Coronary artery (tissue), 2 donors: ENCODE measurements at regions not wholly inside any gene's neighbourhood (a gene's known extent, or its start where the extent isn't known, plus 50 kb on each side); places are given as distances from the start of the nearest gene placed in this dataset.

ENCODE experiments used
- DNase-seq: peaks from one replicate; pipeline ENCODE4 v3.0.0-alpha.2; 2017; ENCODE audit warnings: low spot score
- H3K27ac ChIP-seq, 2 donors: fragments of 200-600 bp; sonication (generic); one replicate each; pipeline ENCODE4 v1.5.1; 2016 to 2019
- H3K4me3 ChIP-seq: fragments of 200-600 bp; sonication (generic); 2 replicates; pipeline ENCODE4 v1.5.1; 2016; ENCODE audit warnings: mild to moderate bottlenecking, moderate library complexity
- CTCF ChIP-seq: fragments of 200-600 bp; sonication (generic); IDR thresholded peaks from one replicate; pipeline ENCODE4 v1.5.1; 2019; ENCODE audit warnings: antibody characterized with exemption

DNA sequence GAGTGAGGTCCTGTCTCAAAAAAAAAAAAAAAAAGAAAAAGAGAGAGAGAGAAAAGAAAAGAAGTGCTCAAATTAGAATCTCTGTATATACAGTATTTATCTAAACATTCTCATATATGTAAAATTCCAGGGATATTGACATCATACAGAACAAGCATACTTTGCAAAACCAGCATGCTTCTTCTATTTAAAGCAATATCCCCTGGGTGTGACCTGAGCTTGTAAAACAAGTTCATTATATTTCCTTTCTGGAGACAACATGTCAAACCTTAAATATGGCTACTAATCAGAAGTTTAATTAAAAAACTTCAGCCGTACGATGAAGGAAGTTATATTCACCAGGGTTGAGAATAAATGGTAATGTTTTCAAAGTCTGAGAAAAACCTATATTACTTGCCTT lies 175.8 kb upstream of the HMGA2 start:
- H3K4me3 ChIP-seq: no peak overlapping the region
- no peak for TF ChIP-seq CTCF
- no peak overlapping the region for H3K27ac ChIP-seq
- no peak for DNase-seq

DNA sequence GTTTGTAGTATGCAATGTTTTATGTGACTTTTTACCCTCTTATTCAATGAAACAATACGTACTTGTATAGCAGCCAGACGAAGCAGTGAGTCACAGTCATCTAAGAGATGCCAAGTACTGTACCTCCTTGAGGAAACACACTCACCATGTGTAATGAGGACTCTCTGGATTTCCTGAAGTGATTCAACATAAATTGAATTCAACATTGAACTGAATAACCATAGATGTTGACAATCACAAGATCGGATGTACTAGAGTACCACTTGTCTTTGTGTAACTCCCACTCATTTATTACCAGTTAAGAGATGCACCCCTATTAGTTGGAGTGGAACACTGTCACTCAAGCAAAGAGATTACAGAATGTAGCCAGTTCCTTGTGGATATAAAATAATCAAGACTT lies 175.2 kb upstream of the HMGA2 start:
- TF ChIP-seq CTCF: no peak
- no peak for DNase-seq
- Histone ChIP-seq H3K4me3 (no peak overlapping the region), H3K27ac (peak overlapping the region in 1 of 2 donors; percentile 42)

GRCh38 chr12:65651060-65651459 lies 173.2 kb upstream of the HMGA2 start:
- TF ChIP-seq CTCF: no peak
- DNase-seq: no peak
- Histone ChIP-seq H3K4me3 (no peak overlapping the region), H3K27ac (no peak overlapping the region)

DNA sequence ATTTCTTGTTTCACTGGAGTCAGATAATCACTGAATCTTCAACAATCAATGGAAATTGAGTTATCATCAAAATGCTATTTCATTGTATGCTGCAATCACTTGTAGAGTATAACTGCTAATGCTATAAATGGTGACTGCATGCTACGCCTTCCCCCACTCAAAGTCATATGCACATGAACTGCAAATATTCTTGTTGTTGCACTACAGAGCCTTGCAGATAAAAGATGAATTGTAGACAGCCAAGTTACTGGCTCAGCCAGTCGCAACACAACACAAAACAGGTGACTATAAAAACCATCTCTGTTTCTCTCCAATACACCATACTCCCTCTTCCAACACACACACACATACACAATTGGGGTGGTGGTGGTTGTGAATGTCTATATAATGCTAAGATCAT lies 171.0 kb upstream of the HMGA2 start:
- no peak for DNase-seq

DNA sequence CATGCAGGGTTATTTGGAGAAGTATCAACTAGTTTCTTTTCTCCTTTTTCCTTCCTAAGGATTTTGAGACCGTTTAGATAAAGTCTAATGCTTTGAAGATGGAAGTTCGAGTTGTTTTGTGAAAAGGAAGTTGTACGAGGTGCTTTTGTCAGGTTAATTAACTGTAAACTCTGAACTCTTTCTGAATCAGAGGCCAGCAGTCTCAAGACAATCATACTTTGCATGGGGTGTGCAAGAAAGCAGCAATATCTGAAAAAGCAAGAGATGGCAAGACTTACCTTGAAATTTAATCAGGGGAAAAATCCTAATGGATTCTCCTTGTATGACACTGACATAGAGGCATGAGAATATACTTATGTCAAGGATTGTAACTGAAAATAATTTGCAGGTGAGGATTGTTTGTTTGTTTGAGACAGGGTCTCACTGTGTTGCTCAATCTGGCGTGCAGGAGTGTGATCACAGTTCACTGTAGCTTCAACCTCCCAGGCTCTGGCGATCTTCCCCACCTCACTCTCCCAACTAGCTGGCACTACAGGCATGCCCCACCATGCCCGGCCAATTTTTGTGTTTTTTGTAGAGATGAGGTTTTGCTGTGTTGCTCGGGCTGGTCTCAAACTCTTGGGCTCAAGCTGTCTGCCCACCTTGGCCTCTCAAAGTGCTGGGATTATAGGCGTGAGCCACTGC lies 170.2 kb upstream of the HMGA2 start:
- DNase-seq: no peak
- TF ChIP-seq CTCF: no peak
- Histone ChIP-seq H3K4me3 (no peak overlapping the region), H3K27ac (no peak overlapping the region)

More for the DNA sequence above, 171.0 kb upstream of the HMGA2 start:
- Histone ChIP-seq H3K27ac (no peak overlapping the region), H3K4me3 (no peak overlapping the region)
- no peak for TF ChIP-seq CTCF

- no peak for DNase-seq
- no peak overlapping the region for H3K27ac ChIP-seq
- no peak for TF ChIP-seq CTCF
- H3K4me3 ChIP-seq: no peak overlapping the region
These were observed 169.2 kb upstream of the HMGA2 start for GRCh38 chr12:65655074-65655493.

DNA sequence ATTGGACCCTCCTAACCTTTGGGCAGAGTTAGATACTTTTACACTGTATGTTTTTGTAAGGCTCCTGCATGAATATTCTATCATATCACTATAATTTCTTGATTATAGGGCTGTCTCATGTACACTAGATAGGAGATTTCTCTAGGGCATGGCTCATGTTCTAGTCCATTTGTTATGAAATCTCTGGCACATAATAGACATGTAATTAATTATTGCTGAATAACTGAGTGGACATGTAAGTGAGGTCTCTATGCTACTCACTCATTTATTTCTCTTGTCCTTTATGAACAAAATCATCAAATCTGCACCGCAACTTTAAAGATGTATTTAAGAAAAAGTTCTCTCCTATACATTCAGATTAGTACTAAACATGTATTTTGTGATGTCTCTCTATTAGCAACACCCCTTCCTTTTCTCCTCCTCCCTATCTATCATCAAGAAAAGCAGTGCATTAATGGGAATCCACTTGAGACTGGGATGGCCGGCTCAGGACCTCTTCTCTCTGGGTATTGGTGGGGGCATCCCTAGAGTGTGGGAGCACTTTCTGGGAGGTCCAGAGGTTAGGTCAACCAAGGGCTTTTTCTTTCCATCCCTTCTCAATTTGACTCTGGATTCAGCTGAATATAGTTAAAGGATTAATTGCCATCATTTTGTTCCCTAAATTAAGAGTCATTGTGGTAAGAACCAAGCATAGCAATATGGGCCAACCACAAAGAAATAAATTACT lies 168.0 kb upstream of the HMGA2 start:
- TF ChIP-seq CTCF: no peak
- no peak for DNase-seq

More for the DNA sequence above, 168.0 kb upstream of the HMGA2 start:
- Histone ChIP-seq H3K27ac (no peak overlapping the region), H3K4me3 (no peak overlapping the region)
